ENCODE measurements at regions not wholly inside any gene's neighbourhood (a gene's known extent, or its start where the extent isn't known, plus 50 kb on each side); places are given as distances from the start of the nearest gene placed in this dataset.
A peak's percentile ranks its signal among the peaks of the same experiment; 100 is the strongest.

DNA sequence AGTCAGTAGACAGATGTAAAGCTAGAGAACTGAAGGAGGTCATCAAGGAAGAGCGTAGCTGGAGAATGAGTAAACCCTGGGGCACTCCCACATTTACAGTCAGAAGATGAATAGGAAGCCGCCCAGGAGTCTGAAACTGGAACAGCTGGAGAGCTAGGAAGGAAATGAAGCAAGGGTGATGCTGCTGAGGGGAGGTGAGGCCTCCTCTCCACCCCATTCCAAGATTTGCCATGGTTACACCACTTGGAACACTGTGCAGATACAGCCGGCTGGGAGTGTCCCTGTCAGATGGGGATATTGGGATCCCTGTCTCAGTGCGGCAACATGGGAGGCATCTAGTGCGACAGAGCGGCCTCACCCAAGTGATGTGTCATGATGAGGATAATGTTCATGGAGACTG lies 51.8 kb upstream of the GPI start:
- H3K27ac ChIP-seq = no peak overlapping the region
- TF ChIP-seq, protein P1, sequence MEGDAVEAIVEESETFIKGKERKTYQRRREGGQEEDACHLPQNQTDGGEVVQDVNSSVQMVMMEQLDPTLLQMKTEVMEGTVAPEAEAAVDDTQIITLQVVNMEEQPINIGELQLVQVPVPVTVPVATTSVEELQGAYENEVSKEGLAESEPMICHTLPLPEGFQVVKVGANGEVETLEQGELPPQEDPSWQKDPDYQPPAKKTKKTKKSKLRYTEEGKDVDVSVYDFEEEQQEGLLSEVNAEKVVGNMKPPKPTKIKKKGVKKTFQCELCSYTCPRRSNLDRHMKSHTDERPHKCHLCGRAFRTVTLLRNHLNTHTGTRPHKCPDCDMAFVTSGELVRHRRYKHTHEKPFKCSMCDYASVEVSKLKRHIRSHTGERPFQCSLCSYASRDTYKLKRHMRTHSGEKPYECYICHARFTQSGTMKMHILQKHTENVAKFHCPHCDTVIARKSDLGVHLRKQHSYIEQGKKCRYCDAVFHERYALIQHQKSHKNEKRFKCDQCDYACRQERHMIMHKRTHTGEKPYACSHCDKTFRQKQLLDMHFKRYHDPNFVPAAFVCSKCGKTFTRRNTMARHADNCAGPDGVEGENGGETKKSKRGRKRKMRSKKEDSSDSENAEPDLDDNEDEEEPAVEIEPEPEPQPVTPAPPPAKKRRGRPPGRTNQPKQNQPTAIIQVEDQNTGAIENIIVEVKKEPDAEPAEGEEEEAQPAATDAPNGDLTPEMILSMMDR (IDR thresholded peaks at IDR 0.05) = no peak
- H3K4me3 ChIP-seq = peak overlapping the region; percentile 2
- DNase-seq (ENCODE audit: low spot score) = no peak

DNA sequence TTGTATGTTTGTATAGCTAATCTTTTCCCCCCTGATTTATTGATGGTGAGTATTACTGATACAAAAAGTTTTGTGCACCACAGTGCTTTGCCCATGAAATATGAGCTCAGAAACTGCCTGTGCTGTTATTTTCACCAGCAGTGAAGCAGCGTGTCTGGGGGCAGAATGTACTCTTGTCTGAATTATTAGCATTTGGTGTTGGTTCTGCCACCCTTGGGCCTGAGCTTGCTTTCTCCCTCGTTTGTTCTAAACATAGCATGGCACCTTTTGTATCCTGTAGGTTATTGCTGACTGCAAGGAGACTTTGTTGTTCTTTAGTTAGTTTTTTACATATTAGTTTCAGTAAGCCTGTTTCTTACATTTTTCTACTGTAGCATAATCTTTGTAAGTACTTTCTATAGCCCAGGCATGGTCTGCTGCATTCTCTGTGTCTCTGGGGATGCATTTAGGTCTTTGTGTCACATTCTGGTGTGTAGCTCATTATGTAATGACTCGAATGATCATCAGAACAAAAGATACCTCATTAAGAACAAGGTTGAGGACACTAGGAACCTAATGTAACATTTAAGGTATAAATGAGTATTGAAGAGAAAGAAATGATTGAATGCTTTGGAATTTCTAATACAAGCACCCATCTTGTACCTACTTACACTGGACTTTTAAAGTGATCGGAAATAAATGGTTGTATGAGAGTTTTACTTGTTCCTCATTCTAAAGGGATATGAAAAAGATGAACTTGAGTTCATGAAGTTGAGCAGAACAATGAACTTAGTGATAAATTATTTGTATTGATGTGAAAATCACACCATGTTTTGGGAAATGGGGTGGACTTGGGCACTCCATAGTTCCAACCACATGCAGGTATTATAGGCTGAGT lies 50.3 kb upstream of the GPI start:
- TF ChIP-seq, protein P1 (IDR thresholded peaks at IDR 0.05) = no peak
- no peak for DNase-seq (ENCODE audit: low spot score)
- Histone ChIP-seq H3K4me3 (no peak overlapping the region), H3K27ac (no peak overlapping the region)

Data from coronary artery (tissue), 2 donors.